CD14-positive monocyte (primary cell): ENCODE measurements at regions not wholly inside any gene's neighbourhood (a gene's known extent, or its start where the extent isn't known, plus 50 kb on each side); places are given as distances from the start of the nearest gene placed in this dataset.
"Not testable (repeated sequence)": the region's sequence is repeated elsewhere in the genome, so short reads cannot be mapped to it uniquely, and the experiment has no call there.

Experiments
- DNase-seq, 3 donors: peaks; one replicate each; pipeline ENCODE4 v3.0.0-alpha.2; 2011 to 2022
- H2AFZ ChIP-seq: 2 replicates; pipeline ENCODE4 v1.6.0; 2012; ENCODE audit warnings: mild to moderate bottlenecking, low read depth, low read length, inconsistent platforms; ENCODE audit not compliant: insufficient read depth, poor library complexity, severe bottlenecking
- H3K27ac ChIP-seq, 2 donors: 1 replicate in 1 of 2; 2 replicates in 1 of 2; pipeline ENCODE4 v1.5.1; 2012 to 2013; ENCODE audit warnings: low read length in 2 of 2, control low read depth in 1 of 2, inconsistent platforms in 1 of 2, low read depth in 1 of 2, mild to moderate bottlenecking in 1 of 2
- H3K27me3 ChIP-seq, 2 donors: one replicate each; pipeline versions ENCODE4 v1.6.0 to v1.6.1; 2011 to 2013; ENCODE audit warnings: low read length in 2 of 2; ENCODE audit not compliant: control insufficient read depth in 2 of 2, insufficient read depth in 2 of 2
- H3K36me3 ChIP-seq, 2 donors: replicated peaks in 1 of 2; 1 replicate in 1 of 2; 2 replicates in 1 of 2; pipeline versions ENCODE4 v1.5.1 to v1.6.1; 2012 to 2013; ENCODE audit warnings: low read length in 2 of 2, control low read depth in 1 of 2, inconsistent platforms in 1 of 2, mild to moderate bottlenecking in 1 of 2; ENCODE audit not compliant: insufficient read depth in 2 of 2, control insufficient read depth in 1 of 2
- H3K4me1 ChIP-seq, 2 donors: 1 replicate in 1 of 2; 2 replicates in 1 of 2; pipeline versions ENCODE4 v1.5.1 to v1.6.1; 2012 to 2013; ENCODE audit warnings: low read length in 2 of 2, control low read depth in 1 of 2, inconsistent platforms in 1 of 2, mild to moderate bottlenecking in 1 of 2, moderate library complexity in 1 of 2; ENCODE audit not compliant: insufficient read depth in 2 of 2, control insufficient read depth in 1 of 2
- H3K4me2 ChIP-seq: replicated peaks from 2 replicates; pipeline ENCODE3; 2012; ENCODE audit warnings: low read length, moderate library complexity, mild to moderate bottlenecking; ENCODE audit not compliant: poor library complexity, severe bottlenecking; ENCODE audit errors: extremely low read depth
- H3K4me3 ChIP-seq, 3 experiments: fragments of 200-600 bp in 1 of 3; sonication (generic) in 1 of 3; replicated peaks in 1 of 3; 1 replicate in 2 of 3; 2 replicates in 1 of 3; pipeline ENCODE4 v1.5.1; 2011 to 2013; ENCODE audit warnings: low read length in 3 of 3, mild to moderate bottlenecking in 3 of 3, control low read depth in 2 of 3, low read depth in 2 of 3, inconsistent platforms in 1 of 3, moderate library complexity in 1 of 3
- H3K79me2 ChIP-seq: 2 replicates; pipeline ENCODE4 v1.6.0; 2012; ENCODE audit warnings: mild to moderate bottlenecking, control low read depth, inconsistent platforms, low read length, moderate library complexity; ENCODE audit not compliant: insufficient read depth
- H3K9ac ChIP-seq: 2 replicates; pipeline ENCODE4 v1.6.0; 2017; ENCODE audit warnings: low read length, mild to moderate bottlenecking; ENCODE audit not compliant: insufficient read depth, poor library complexity, severe bottlenecking
- H3K9me3 ChIP-seq, 2 donors: replicated peaks in 1 of 2; 1 replicate in 1 of 2; 2 replicates in 1 of 2; pipeline versions ENCODE4 v1.5.1 to v1.6.1; 2012 to 2013; ENCODE audit warnings: low read length in 2 of 2, control low read depth in 1 of 2; ENCODE audit not compliant: control insufficient read depth in 1 of 2, insufficient read depth in 1 of 2
- H4K20me1 ChIP-seq: 2 replicates; pipeline ENCODE4 v1.6.0; 2012; ENCODE audit warnings: mild to moderate bottlenecking, low read length, control low read depth, moderate library complexity; ENCODE audit not compliant: insufficient read depth
- H3K27ac Mint-ChIP-seq, 7 donors: one replicate each; pipeline ENCODE4 v1.8.0; 2020; ENCODE audit warnings: mild to moderate bottlenecking in 7 of 7, mixed read lengths in 7 of 7, moderate library complexity in 6 of 7, inconsistent platforms in 2 of 7
- H3K27me3 Mint-ChIP-seq, 3 donors: one replicate each; pipeline ENCODE4 v1.8.0; 2021 to 2022; ENCODE audit warnings: low read depth in 3 of 3, mild to moderate bottlenecking in 3 of 3, mixed read lengths in 3 of 3, moderate library complexity in 3 of 3, inconsistent platforms in 1 of 3
- H3K36me3 Mint-ChIP-seq, 2 donors: one replicate each; pipeline ENCODE4 v1.8.0; 2020; ENCODE audit warnings: mixed read lengths in 2 of 2, inconsistent platforms in 1 of 2, mild to moderate bottlenecking in 1 of 2
- H3K4me1 Mint-ChIP-seq: one replicate; pipeline ENCODE4 v1.8.0; 2020; ENCODE audit warnings: mild to moderate bottlenecking, mixed read lengths
- H3K4me3 Mint-ChIP-seq, 2 donors: one replicate each; pipeline ENCODE4 v1.8.0; 2020; ENCODE audit warnings: mild to moderate bottlenecking in 2 of 2, mixed read lengths in 2 of 2, moderate library complexity in 1 of 2
- H3K9me3 Mint-ChIP-seq, 7 donors: one replicate each; pipeline ENCODE4 v1.8.0; 2020 to 2022; ENCODE audit warnings: mixed read lengths in 7 of 7, mild to moderate bottlenecking in 6 of 7, moderate library complexity in 6 of 7, inconsistent platforms in 2 of 7
- CTCF ChIP-seq: fragments of 200-600 bp; IDR thresholded peaks from one replicate; pipeline ENCODE4 v1.8.0; 2022; ENCODE audit warnings: antibody characterized with exemption, mild to moderate bottlenecking
- WGBS: methylation state at CpG from one replicate; pipeline ENCODE4 v1.1.5; 2013; ENCODE audit warnings: missing lambda C conversion rate; ENCODE audit not compliant: insufficient coverage; 5-methylcytosine and 5-hydroxymethylcytosine counted together
- intact Hi-C, 2 donors: fragments of 100-400 bp; cut with micrococcal nuclease; formaldehyde crosslinking; loops; one replicate each; pipeline versions ENCODE4 v1.15.0 to v1.15.1; 2023

GRCh38 chrX:889966-890651 is 259.5 kb downstream of the SHOX start:
- H3K27ac Mint-ChIP-seq = peak overlapping the region in 1 of 7 donors; percentile 32
- WGBS = 94% methylated on average over 3 of the region's 5 CpGs
- no peaks in the 10 kb centered on the region for H4K20me1 ChIP-seq
- no peaks in the 10 kb centered on the region for H3K27me3 ChIP-seq
- no peak overlapping the region for H3K4me2 ChIP-seq
- H3K79me2 ChIP-seq = no peaks in the 10 kb centered on the region
- no peak overlapping the region for H2AFZ ChIP-seq
- H3K9me3 Mint-ChIP-seq = peaks cover 6 to 30% (median 20%) of the 10 kb centered on the region in 7 donors
- H3K4me3 Mint-ChIP-seq = no peak overlapping the region
- TF ChIP-seq CTCF = no peak
- H3K9me3 ChIP-seq = peaks cover 18 to 23% of the 10 kb centered on the region in 2 donors
- no peaks in the 10 kb centered on the region for H3K36me3 Mint-ChIP-seq
- H3K36me3 ChIP-seq = no peaks in the 10 kb centered on the region
- peaks cover 0 to 2% (median 1%) of the 10 kb centered on the region in 3 donors for H3K27me3 Mint-ChIP-seq
- H3K9ac ChIP-seq = no peak overlapping the region
- DNase-seq = no peak
- H3K4me3 ChIP-seq = no peak overlapping the region
- no peaks in the 10 kb centered on the region for H3K4me1 Mint-ChIP-seq
- intact Hi-C loops = no loop called here
- H3K4me1 ChIP-seq = no peaks in the 10 kb centered on the region
- no peak overlapping the region for H3K27ac ChIP-seq

- H3K36me3 ChIP-seq, H2AFZ ChIP-seq, H3K4me3 ChIP-seq, H4K20me1 ChIP-seq, H3K79me2 ChIP-seq, intact Hi-C loops, H3K27ac Mint-ChIP-seq, H3K9ac ChIP-seq, H3K4me3 Mint-ChIP-seq, DNase-seq, H3K36me3 Mint-ChIP-seq, H3K4me1 ChIP-seq, H3K4me1 Mint-ChIP-seq, H3K27me3 ChIP-seq, H3K4me2 ChIP-seq, H3K27ac ChIP-seq: not testable (repeated sequence)
- H3K27me3 Mint-ChIP-seq = peaks cover 3 to 11% (median 7%) of the 10 kb centered on the region in 3 donors
- WGBS = 92% methylated on average over 3 of the region's 13 CpGs
- H3K9me3 Mint-ChIP-seq = peaks cover 5 to 26% (median 20%) of the 10 kb centered on the region in 7 donors
- peaks cover 18 to 23% of the 10 kb centered on the region in 2 donors for H3K9me3 ChIP-seq
Measured at GRCh38 chrX:887724-888123, 257.1 kb downstream of the SHOX start.
